ENCODE measurements at regions not wholly inside any gene's neighbourhood (a gene's known extent, or its start where the extent isn't known, plus 50 kb on each side); places are given as distances from the start of the nearest gene placed in this dataset.
A peak's percentile ranks its signal among the peaks of the same experiment; 100 is the strongest.

DNA sequence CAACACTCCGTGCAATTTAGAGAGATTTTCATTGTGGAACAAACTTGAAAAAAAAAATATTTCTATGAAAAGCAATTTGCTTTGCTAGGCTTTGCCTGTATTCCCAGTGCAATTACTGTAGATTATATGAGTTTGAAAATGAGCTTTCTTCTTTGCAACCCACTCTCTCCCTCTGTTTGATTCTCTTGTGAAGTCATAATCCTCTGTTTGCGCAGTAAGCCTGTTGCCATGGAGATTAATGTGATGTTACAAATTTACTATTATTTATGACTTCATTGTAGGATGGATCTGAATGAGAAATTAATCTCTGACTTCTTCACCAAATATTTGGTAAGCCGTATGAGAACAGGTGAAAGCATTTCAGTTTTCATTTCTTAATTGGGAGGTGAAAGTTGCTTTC lies 320.3 kb downstream of the SPATA31D1 start:
- H3K4me1 Mint-ChIP-seq, result peaks cover 10% of the 10 kb centered on the region
- H3K36me3 Mint-ChIP-seq (ENCODE audit: low read depth), result no peaks in the 10 kb centered on the region
- H3K9me3 Mint-ChIP-seq, result peaks cover 2% of the 10 kb centered on the region
- H3K27ac Mint-ChIP-seq, result peak overlapping the region in 1 of 3 experiments; percentile 16
- no peak overlapping the region for H3K4me3 Mint-ChIP-seq
- TF ChIP-seq, protein P1, sequence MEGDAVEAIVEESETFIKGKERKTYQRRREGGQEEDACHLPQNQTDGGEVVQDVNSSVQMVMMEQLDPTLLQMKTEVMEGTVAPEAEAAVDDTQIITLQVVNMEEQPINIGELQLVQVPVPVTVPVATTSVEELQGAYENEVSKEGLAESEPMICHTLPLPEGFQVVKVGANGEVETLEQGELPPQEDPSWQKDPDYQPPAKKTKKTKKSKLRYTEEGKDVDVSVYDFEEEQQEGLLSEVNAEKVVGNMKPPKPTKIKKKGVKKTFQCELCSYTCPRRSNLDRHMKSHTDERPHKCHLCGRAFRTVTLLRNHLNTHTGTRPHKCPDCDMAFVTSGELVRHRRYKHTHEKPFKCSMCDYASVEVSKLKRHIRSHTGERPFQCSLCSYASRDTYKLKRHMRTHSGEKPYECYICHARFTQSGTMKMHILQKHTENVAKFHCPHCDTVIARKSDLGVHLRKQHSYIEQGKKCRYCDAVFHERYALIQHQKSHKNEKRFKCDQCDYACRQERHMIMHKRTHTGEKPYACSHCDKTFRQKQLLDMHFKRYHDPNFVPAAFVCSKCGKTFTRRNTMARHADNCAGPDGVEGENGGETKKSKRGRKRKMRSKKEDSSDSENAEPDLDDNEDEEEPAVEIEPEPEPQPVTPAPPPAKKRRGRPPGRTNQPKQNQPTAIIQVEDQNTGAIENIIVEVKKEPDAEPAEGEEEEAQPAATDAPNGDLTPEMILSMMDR (IDR thresholded peaks at IDR 0.05; ENCODE audit: unreplicated experiment in 3 of 3), result no peak
- H3K27me3 Mint-ChIP-seq (ENCODE audit: low read depth), result no peaks in the 10 kb centered on the region

DNA sequence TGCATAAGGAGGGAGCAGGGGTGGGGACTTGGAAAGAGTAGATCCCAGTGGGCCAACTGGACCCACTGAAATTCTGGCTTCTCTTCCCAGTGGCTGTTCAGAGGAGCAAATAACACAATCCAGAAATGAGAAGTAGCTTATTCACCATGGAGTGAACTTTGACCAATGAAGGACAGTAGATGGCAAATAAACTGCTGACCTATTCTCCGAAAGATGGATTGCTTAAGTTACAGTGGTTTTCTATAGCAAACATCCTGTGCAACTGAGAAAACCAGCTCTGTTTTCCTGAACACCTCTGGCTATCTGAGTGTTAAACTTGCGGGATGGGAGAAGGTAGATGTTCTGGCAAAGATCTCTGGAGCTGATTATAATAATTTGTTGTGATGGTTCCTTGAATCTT lies 325.1 kb downstream of the SPATA31D1 start:
- H3K27ac Mint-ChIP-seq, result no peak overlapping the region
- TF ChIP-seq, protein P1 (IDR thresholded peaks at IDR 0.05; ENCODE audit: unreplicated experiment in 3 of 3), result no peak
- H3K9me3 Mint-ChIP-seq, result peaks cover 2% of the 10 kb centered on the region
- no peaks in the 10 kb centered on the region for H3K36me3 Mint-ChIP-seq (ENCODE audit: low read depth)
- H3K27me3 Mint-ChIP-seq (ENCODE audit: low read depth), result no peaks in the 10 kb centered on the region
- H3K4me1 Mint-ChIP-seq, result no peaks in the 10 kb centered on the region
- no peak overlapping the region for H3K4me3 Mint-ChIP-seq

- Mint-ChIP-seq H3K36me3 (ENCODE audit: low read depth) (peaks cover 6% of the 10 kb centered on the region), H3K4me3 (no peak overlapping the region), H3K27ac (no peak overlapping the region), H3K27me3 (ENCODE audit: low read depth) (no peaks in the 10 kb centered on the region), H3K4me1 (peaks cover 13% of the 10 kb centered on the region), H3K9me3 (peaks cover 25% of the 10 kb centered on the region)
- TF ChIP-seq, protein P1 (IDR thresholded peaks at IDR 0.05; ENCODE audit: unreplicated experiment in 3 of 3), result no peak
Measured at GRCh38 chr9:82320566-82320965, 332.0 kb downstream of the SPATA31D1 start.

GRCh38 chr9:82325907-82326306 lies 337.3 kb downstream of the SPATA31D1 start:
- TF ChIP-seq, protein P1 (IDR thresholded peaks at IDR 0.05; ENCODE audit: unreplicated experiment in 3 of 3), result no peak
- no peaks in the 10 kb centered on the region for H3K27me3 Mint-ChIP-seq (ENCODE audit: low read depth)
- no peak overlapping the region for H3K27ac Mint-ChIP-seq
- H3K36me3 Mint-ChIP-seq (ENCODE audit: low read depth), result peaks cover 10% of the 10 kb centered on the region
- H3K9me3 Mint-ChIP-seq, result peaks cover 47% of the 10 kb centered on the region
- H3K4me3 Mint-ChIP-seq, result no peak overlapping the region
- H3K4me1 Mint-ChIP-seq, result peaks cover under 1% of the 10 kb centered on the region

DNA sequence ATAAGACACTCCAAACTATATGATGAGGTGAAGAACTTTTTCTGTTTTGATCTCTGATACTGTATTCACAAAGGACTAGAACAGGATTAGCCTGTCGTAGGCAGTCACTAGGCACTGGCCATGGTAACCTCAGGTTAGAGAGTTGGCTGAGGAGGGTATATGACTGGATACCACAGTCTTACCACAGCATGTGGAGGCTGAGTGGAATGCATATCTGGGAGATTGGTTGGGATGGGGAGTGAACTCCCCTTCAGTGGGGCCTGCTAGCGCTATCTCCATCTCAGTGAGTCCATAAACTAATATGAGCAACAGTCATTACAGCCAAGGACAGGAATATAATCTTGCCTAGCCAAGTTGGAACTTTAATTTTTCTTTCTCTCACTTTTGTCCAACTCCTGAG lies 339.1 kb downstream of the SPATA31D1 start:
- TF ChIP-seq, protein P1 (IDR thresholded peaks at IDR 0.05; ENCODE audit: unreplicated experiment in 3 of 3), result no peak
- Mint-ChIP-seq H3K9me3 (peaks cover 47% of the 10 kb centered on the region), H3K36me3 (ENCODE audit: low read depth) (peaks cover 10% of the 10 kb centered on the region), H3K27me3 (ENCODE audit: low read depth) (no peaks in the 10 kb centered on the region), H3K4me1 (peaks cover 9% of the 10 kb centered on the region), H3K27ac (no peak overlapping the region), H3K4me3 (no peak overlapping the region)

DNA sequence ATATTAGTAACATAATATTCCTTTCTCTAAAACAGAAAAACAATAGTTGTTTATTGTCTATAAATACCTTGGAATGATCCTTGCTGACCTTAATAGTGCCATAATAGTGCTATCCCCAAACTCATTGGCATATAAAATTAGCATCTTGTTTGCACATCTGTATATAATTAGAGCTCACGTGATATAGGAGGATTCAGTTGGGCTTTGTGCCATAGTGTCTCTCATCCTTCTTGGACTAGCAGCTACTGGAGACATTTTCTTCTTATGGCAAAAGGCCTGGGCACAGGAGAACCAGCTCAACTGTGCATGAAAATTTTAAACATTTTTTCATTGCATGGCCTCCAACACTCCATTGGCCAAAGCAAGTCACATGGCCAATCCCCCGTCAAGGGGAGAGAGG lies 342.5 kb downstream of the SPATA31D1 start:
- Mint-ChIP-seq H3K27ac (no peak overlapping the region), H3K9me3 (peaks cover 18% of the 10 kb centered on the region), H3K36me3 (ENCODE audit: low read depth) (peaks cover 3% of the 10 kb centered on the region), H3K27me3 (ENCODE audit: low read depth) (no peaks in the 10 kb centered on the region), H3K4me3 (no peak overlapping the region), H3K4me1 (peaks cover 18% of the 10 kb centered on the region)
- TF ChIP-seq, protein P1 (IDR thresholded peaks at IDR 0.05; ENCODE audit: unreplicated experiment in 3 of 3), result no peak

Data from nephron (organoid).